Body of pancreas (tissue), 4 donors: ENCODE measurements at regions not wholly inside any gene's neighbourhood (a gene's known extent, or its start where the extent isn't known, plus 50 kb on each side); places are given as distances from the start of the nearest gene placed in this dataset.

Experiments
- ATAC-seq: fragments of 150-250 bp; one replicate; pipeline ENCODE4 v1.9.1; 2016
- DNase-seq, 4 donors: peaks; one replicate each; pipeline ENCODE4 v3.0.0-alpha.2; 2019
- H3K27ac ChIP-seq, 4 donors: fragments of 200-600 bp; sonication (generic); 1 replicate in 3 of 4; 2 replicates in 1 of 4; pipeline versions ENCODE4 v1.5.1 to v1.6.1; 2016 to 2019; ENCODE audit warnings: mild to moderate bottlenecking in 1 of 4, mixed read lengths in 1 of 4, moderate library complexity in 1 of 4
- H3K27me3 ChIP-seq, 2 donors: fragments of 200-600 bp; sonication (generic); one replicate each; pipeline ENCODE4 v1.6.0; 2016; ENCODE audit warnings: mild to moderate bottlenecking in 1 of 2
- H3K36me3 ChIP-seq, 2 donors: fragments of 200-600 bp; sonication (generic); replicated peaks in 1 of 2; 2 replicates each; pipeline ENCODE4 v1.5.1; 2016; ENCODE audit warnings: low read depth in 2 of 2; ENCODE audit not compliant: insufficient read depth in 1 of 2
- H3K4me1 ChIP-seq: fragments of 200-600 bp; sonication (generic); one replicate; pipeline ENCODE4 v1.6.0; 2016
- H3K4me3 ChIP-seq, 2 donors: fragments of 200-600 bp; sonication (generic); 1 replicate in 1 of 2; 2 replicates in 1 of 2; pipeline ENCODE4 v1.5.1; 2016 to 2019
- H3K9me3 ChIP-seq, 3 donors: fragments of 200-600 bp; sonication (generic); 1 replicate in 2 of 3; 2 replicates in 1 of 3; pipeline ENCODE4 v1.5.1; 2016
- POLR2A ChIP-seq, 3 donors: fragments of 450-650 bp; IDR thresholded peaks; one replicate each; pipeline ENCODE4 v1.6.1; 2016; ENCODE audit warnings: antibody characterized with exemption in 3 of 3, mild to moderate bottlenecking in 2 of 3
- WGBS, 2 donors: methylation state at CpG; one replicate each; pipeline ENCODE4 v1.1.5; 2017; 5-methylcytosine and 5-hydroxymethylcytosine counted together
- intact Hi-C: fragments of 100-400 bp; cut with DNase I; formaldehyde crosslinking; loops from one replicate; pipeline ENCODE4 v1.15.1; 2023
- TF ChIP-seq, protein P1 (sequence below), 7 experiments: fragments of 450-650 bp in 4 of 7; fragments of 200-600 bp in 3 of 7; sonication (generic) in 3 of 7; IDR thresholded peaks; one replicate each; pipeline ENCODE4 v1.5.1; 2016 to 2019; ENCODE audit warnings: antibody characterized with exemption in 7 of 7

DNA sequence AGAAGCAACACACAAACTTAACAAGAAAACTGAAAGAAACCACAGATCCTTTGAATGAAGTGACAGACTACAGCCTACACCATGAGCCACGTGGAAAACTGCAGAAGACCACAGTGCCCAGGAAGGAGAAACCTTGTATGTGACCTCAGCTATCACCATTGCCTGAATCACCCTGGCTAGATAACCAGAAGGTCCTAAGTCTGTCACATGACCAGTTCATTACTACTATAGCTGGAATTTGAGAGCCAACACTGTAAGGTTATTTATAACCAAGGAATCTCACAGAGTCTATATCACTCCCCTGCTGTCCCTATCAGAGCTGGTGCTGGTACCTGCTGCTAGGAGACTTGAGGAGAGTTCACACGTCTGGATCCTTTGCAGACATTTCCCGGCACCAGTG, 90.3 kb upstream of the FBXL17 start:
- WGBS, 2 donors = 59 to 67% methylated on average over 3 of the region's 3 CpGs

DNA sequence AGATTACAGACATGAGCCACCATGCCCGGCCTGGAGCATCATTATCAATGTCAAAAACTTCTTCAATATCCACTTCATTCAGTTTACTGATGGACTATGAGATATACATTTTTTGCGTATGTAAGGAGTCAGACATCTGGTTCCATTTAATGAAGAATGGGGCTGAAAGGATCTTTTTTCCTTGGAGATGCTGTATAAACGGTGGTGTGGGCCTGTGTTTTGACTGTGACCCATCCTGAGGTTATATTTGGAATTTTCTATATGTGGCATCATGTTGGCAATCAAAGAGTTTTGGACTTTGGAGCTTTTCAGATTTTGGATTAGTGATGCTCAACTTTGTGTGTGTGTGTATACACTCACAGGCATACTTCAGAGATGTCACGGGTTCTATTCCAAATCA, 85.7 kb upstream of the FBXL17 start:
- Histone ChIP-seq H3K9me3 (no peaks in the 10 kb centered on the region), H3K27me3 (no peaks in the 10 kb centered on the region), H3K4me1 (no peaks in the 10 kb centered on the region), H3K4me3 (no peak overlapping the region), H3K27ac (no peak overlapping the region), H3K36me3 (no peaks in the 10 kb centered on the region)
- ATAC-seq = no peak
- TF ChIP-seq, protein P1, sequence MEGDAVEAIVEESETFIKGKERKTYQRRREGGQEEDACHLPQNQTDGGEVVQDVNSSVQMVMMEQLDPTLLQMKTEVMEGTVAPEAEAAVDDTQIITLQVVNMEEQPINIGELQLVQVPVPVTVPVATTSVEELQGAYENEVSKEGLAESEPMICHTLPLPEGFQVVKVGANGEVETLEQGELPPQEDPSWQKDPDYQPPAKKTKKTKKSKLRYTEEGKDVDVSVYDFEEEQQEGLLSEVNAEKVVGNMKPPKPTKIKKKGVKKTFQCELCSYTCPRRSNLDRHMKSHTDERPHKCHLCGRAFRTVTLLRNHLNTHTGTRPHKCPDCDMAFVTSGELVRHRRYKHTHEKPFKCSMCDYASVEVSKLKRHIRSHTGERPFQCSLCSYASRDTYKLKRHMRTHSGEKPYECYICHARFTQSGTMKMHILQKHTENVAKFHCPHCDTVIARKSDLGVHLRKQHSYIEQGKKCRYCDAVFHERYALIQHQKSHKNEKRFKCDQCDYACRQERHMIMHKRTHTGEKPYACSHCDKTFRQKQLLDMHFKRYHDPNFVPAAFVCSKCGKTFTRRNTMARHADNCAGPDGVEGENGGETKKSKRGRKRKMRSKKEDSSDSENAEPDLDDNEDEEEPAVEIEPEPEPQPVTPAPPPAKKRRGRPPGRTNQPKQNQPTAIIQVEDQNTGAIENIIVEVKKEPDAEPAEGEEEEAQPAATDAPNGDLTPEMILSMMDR (IDR thresholded peaks at IDR 0.05) = no peak
- TF ChIP-seq POLR2A (IDR thresholded peaks at IDR 0.05) = no peak
- WGBS, 2 donors = 63 to 70% methylated on average over 4 of the region's 4 CpGs
- no peak for DNase-seq
- intact Hi-C loops = no loop called here

More for the DNA sequence above, 90.3 kb upstream of the FBXL17 start:
- Histone ChIP-seq H3K4me1 (no peaks in the 10 kb centered on the region), H3K36me3 (no peaks in the 10 kb centered on the region), H3K27me3 (no peaks in the 10 kb centered on the region), H3K9me3 (no peaks in the 10 kb centered on the region), H3K4me3 (no peak overlapping the region), H3K27ac (no peak overlapping the region)
- intact Hi-C loops = no loop called here
- TF ChIP-seq POLR2A (IDR thresholded peaks at IDR 0.05) = no peak
- TF ChIP-seq, protein P1 (IDR thresholded peaks at IDR 0.05) = no peak
- DNase-seq = no peak
- ATAC-seq = no peak

DNA sequence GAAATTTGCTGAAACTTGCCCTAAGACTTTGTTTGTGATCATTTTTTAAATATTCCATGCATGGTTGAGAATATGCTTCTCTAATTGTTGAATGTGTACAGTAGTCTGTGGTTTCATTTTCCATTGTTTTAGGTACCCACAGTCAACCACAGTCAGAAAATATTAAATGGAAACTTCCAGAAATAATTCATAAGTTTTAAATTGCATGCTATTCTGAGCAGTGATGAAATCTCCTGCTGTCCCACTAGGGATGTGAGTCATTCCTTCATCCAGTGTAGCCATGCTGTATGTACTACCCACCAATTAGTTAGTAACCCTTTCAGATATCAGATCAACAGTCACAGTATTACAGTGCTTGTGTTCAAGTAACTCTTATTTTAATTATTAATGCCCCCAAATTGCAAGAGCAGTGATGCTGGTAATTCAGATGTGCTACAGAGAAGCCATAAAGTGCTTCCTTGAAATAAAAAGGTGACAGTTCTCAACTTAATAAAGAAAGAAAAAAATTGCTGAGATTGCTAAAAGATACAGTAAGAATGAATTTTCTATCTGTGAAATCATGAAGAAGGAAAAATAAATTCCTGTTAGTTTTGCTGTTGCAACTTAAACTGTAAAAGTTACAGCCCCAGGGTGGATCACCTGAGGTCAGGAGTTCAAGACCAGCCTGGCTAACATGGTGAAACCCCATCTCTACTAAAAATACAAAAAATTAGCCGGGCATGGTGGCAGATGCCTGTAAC, 79.9 kb upstream of the FBXL17 start:
- ATAC-seq = no peak
- no peaks in the 10 kb centered on the region for H3K27me3 ChIP-seq

DNA sequence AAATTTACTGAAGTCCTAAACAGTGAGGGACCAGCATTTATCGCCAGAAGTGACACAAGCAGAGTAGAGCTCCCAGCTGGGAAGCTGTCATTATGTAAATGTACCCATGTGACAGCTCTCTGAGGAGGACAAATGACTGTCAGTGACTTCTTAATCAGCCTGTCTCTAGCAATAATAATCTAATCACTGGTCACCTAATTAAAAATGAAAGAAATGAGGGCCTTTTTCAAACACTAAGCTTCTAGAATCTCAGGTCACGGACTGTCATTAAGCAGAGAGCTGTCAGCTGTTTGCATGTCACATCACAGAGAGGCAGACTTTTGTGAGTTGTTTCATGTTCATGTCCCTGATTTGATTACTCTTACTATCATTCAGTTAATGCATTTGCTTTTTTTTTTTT, 77.9 kb upstream of the FBXL17 start:
- intact Hi-C loops = no loop called here
- H3K36me3 ChIP-seq = no peaks in the 10 kb centered on the region

More for the DNA sequence above, 79.9 kb upstream of the FBXL17 start:
- Histone ChIP-seq H3K36me3 (no peaks in the 10 kb centered on the region), H3K4me3 (no peak overlapping the region), H3K9me3 (no peaks in the 10 kb centered on the region), H3K27ac (no peak overlapping the region), H3K4me1 (no peaks in the 10 kb centered on the region)
- WGBS, 2 donors = 47 to 50% methylated on average over 1 of the region's 1 CpG
- no peak for DNase-seq
- intact Hi-C loops = no loop called here
- no peak for TF ChIP-seq POLR2A (IDR thresholded peaks at IDR 0.05)
- TF ChIP-seq, protein P1 (IDR thresholded peaks at IDR 0.05) = no peak

More for the DNA sequence above, 77.9 kb upstream of the FBXL17 start:
- ATAC-seq = no peak
- Histone ChIP-seq H3K27ac (no peak overlapping the region), H3K4me1 (no peaks in the 10 kb centered on the region), H3K9me3 (no peaks in the 10 kb centered on the region), H3K4me3 (no peak overlapping the region), H3K27me3 (no peaks in the 10 kb centered on the region)
- no peak for DNase-seq
- WGBS, 2 donors = 54 to 77% methylated on average over 2 of the region's 2 CpGs
- TF ChIP-seq, protein P1 (IDR thresholded peaks at IDR 0.05) = no peak
